Activated naive CD4-positive, alpha-beta T cell treated with anti-CD3 and anti-CD28 coated beads, Interleukin-2, amount 50 U/mL, for 24 hours (primary cell): ENCODE measurements at regions not wholly inside any gene's neighbourhood (a gene's known extent, or its start where the extent isn't known, plus 50 kb on each side); places are given as distances from the start of the nearest gene placed in this dataset.

Source experiments
- H3K27ac Mint-ChIP-seq: one replicate; pipeline ENCODE4 v1.8.0; 2021; ENCODE audit warnings: mild to moderate bottlenecking, mixed read lengths
- H3K27me3 Mint-ChIP-seq: one replicate; pipeline ENCODE4 v1.8.0; 2021; ENCODE audit warnings: mixed read lengths
- H3K36me3 Mint-ChIP-seq: one replicate; pipeline ENCODE4 v1.8.0; 2021; ENCODE audit warnings: mixed read lengths
- H3K4me1 Mint-ChIP-seq: one replicate; pipeline ENCODE4 v1.8.0; 2021; ENCODE audit warnings: mixed read lengths
- H3K4me3 Mint-ChIP-seq: one replicate; pipeline ENCODE4 v1.8.0; 2021; ENCODE audit warnings: mild to moderate bottlenecking, mixed read lengths
- H3K9me3 Mint-ChIP-seq: one replicate; pipeline ENCODE4 v1.8.0; 2021; ENCODE audit warnings: mixed read lengths

GRCh38 chr15:63450884-63451225, 53.5 kb upstream of the USP3 start:
- no peaks in the 10 kb centered on the region for H3K27me3 Mint-ChIP-seq
- no peak overlapping the region for H3K4me3 Mint-ChIP-seq
- peaks cover 6% of the 10 kb centered on the region for H3K4me1 Mint-ChIP-seq
- H3K9me3 Mint-ChIP-seq, result no peaks in the 10 kb centered on the region
- H3K36me3 Mint-ChIP-seq, result no peaks in the 10 kb centered on the region
- H3K27ac Mint-ChIP-seq, result no peak overlapping the region

- Mint-ChIP-seq H3K4me1 (peaks cover 6% of the 10 kb centered on the region), H3K27ac (peak overlapping the region; percentile 53), H3K9me3 (no peaks in the 10 kb centered on the region), H3K36me3 (no peaks in the 10 kb centered on the region), H3K27me3 (no peaks in the 10 kb centered on the region), H3K4me3 (no peak overlapping the region)
Observed at GRCh38 chr15:63451671-63452315, 52.6 kb upstream of the USP3 start.

- H3K27ac Mint-ChIP-seq, result no peak overlapping the region
- no peaks in the 10 kb centered on the region for H3K27me3 Mint-ChIP-seq
- H3K36me3 Mint-ChIP-seq, result no peaks in the 10 kb centered on the region
- H3K9me3 Mint-ChIP-seq, result no peaks in the 10 kb centered on the region
- H3K4me3 Mint-ChIP-seq, result no peak overlapping the region
- peaks cover 6% of the 10 kb centered on the region for H3K4me1 Mint-ChIP-seq
Observed at GRCh38 chr15:63452552-63453136, 51.7 kb upstream of the USP3 start.

DNA sequence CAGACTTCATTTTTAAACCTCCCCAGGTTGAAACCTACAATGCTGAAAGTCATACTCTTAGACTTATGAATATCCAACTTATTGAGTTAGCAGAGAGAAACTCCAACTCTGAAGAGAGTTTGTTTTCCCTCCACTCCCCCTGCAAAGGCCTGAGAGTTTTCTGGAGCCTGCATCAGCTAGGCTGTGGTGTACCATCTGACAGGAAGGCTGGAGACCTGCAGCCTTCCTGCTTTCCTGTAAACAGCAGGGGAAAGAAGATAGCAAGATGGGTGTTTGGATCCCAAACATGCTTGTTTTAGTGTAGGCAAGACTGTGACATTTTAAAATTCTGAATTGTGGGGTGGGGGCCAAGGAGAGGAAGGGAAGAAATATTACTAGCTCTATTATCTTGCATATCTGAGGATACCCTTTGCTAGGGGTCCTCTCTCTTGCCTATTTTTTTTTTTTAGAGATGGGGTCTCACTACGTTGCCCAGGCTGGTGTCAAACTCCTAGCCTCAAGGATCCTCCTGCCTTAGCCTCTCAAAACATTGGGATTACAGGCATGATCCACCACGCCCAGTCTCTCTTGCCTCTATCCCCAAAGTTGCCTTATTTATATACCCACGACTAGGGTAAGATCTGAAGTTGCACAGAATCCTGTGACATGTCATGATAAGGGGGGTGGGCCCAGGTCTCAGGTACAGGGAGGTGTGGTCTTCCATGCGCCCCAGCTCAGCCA, 51.0 kb upstream of the USP3 start:
- no peak overlapping the region for H3K27ac Mint-ChIP-seq
- no peak overlapping the region for H3K4me3 Mint-ChIP-seq
- no peaks in the 10 kb centered on the region for H3K9me3 Mint-ChIP-seq

GRCh38 chr15:63454503-63455211, 49.7 kb upstream of the USP3 start:
- H3K9me3 Mint-ChIP-seq, result no peaks in the 10 kb centered on the region
- no peak overlapping the region for H3K27ac Mint-ChIP-seq
- H3K36me3 Mint-ChIP-seq, result no peaks in the 10 kb centered on the region
- no peak overlapping the region for H3K4me3 Mint-ChIP-seq
- H3K27me3 Mint-ChIP-seq, result no peaks in the 10 kb centered on the region
- H3K4me1 Mint-ChIP-seq, result peaks cover 6% of the 10 kb centered on the region

More for the DNA sequence above, 51.0 kb upstream of the USP3 start:
- Mint-ChIP-seq H3K4me1 (peaks cover 6% of the 10 kb centered on the region), H3K36me3 (no peaks in the 10 kb centered on the region), H3K27me3 (no peaks in the 10 kb centered on the region)
